ENCODE measurements at regions not wholly inside any gene's neighbourhood (a gene's known extent, or its start where the extent isn't known, plus 50 kb on each side); places are given as distances from the start of the nearest gene placed in this dataset.

GRCh38 chr19:30284885-30285284 is 87.3 kb upstream of the ZNF536 start:
- TF ChIP-seq POLR2A (IDR thresholded peaks at IDR 0.05) (no peak), CTCF (IDR thresholded peaks at IDR 0.05) (no peak)

Measured in thyroid gland (tissue), 4 donors.